AG20443 (cell line): ENCODE measurements at regions not wholly inside any gene's neighbourhood (a gene's known extent, or its start where the extent isn't known, plus 50 kb on each side); places are given as distances from the start of the nearest gene placed in this dataset.

ENCODE experiments used
- DNase-seq: peaks from one replicate; pipeline ENCODE4 v3.0.0; 2012; ENCODE audit warnings: low spot score, mixed read lengths

GRCh38 chr13:76210262-76210661 is 574.1 kb downstream of the LMO7 start:
- no peak for DNase-seq

- no peak for DNase-seq
Measured at GRCh38 chr13:76198568-76199163, 562.5 kb downstream of the LMO7 start.

GRCh38 chr13:76189882-76190519 is 553.9 kb downstream of the LMO7 start:
- DNase-seq = no peak

- DNase-seq = no peak
Measured at GRCh38 chr13:76175961-76176725, 540.0 kb downstream of the LMO7 start.

DNA sequence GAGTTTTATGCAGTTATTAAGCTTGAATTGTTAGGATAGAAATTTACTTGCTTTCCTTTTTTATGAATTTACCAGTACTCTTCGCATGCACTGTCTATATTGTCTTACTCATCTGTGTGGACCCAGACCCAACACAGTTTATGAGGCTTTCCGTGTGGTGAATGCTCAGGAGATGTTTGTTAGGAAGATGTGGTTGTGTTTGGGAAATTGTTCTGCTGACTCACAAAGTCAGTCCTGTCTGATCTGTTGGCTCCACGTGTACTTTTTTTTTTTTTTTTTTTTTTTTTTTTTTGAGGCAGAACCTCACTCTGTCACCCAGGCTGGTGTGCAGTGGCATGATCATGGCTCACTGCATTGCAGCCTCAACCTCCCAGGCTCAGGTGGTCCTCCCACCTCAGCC is 532.5 kb downstream of the LMO7 start:
- DNase-seq = no peak

GRCh38 chr13:76164290-76164689 is 528.2 kb downstream of the LMO7 start:
- DNase-seq = no peak

GRCh38 chr13:76163761-76164160 is 527.6 kb downstream of the LMO7 start:
- DNase-seq = no peak

GRCh38 chr13:76160961-76161925 is 525.1 kb downstream of the LMO7 start:
- DNase-seq = no peak

- DNase-seq = no peak
Measured at GRCh38 chr13:76160506-76160905, 524.4 kb downstream of the LMO7 start.

- no peak for DNase-seq
Measured at GRCh38 chr13:76157926-76158325, 521.8 kb downstream of the LMO7 start.

- DNase-seq = no peak
Measured at GRCh38 chr13:76153239-76153638, 517.1 kb downstream of the LMO7 start.

GRCh38 chr13:76148926-76149325 is 512.8 kb downstream of the LMO7 start:
- DNase-seq = peak; percentile 80

GRCh38 chr13:76148374-76148773 is 512.2 kb downstream of the LMO7 start:
- no peak for DNase-seq

GRCh38 chr13:76132532-76132931 is 496.4 kb downstream of the LMO7 start:
- DNase-seq = no peak

DNA sequence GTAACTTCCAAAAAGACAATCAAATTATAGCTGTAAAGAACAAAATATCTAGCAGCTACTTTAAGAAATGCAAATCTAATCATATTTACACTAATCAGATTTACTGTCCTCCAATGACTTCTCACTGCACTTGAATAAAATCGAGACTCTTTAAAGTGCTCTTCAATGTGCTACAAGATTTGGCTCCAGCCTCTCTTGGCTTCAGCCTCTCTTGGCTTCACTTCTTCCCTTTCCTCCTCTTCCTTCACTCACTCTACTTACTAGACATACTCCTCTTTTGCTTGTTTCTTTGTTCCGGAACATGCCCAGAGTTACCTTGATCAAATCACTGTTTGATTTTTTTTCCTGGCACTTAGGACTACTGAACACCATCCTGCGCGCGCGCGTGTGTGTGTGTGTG is 495.4 kb downstream of the LMO7 start:
- no peak for DNase-seq

DNA sequence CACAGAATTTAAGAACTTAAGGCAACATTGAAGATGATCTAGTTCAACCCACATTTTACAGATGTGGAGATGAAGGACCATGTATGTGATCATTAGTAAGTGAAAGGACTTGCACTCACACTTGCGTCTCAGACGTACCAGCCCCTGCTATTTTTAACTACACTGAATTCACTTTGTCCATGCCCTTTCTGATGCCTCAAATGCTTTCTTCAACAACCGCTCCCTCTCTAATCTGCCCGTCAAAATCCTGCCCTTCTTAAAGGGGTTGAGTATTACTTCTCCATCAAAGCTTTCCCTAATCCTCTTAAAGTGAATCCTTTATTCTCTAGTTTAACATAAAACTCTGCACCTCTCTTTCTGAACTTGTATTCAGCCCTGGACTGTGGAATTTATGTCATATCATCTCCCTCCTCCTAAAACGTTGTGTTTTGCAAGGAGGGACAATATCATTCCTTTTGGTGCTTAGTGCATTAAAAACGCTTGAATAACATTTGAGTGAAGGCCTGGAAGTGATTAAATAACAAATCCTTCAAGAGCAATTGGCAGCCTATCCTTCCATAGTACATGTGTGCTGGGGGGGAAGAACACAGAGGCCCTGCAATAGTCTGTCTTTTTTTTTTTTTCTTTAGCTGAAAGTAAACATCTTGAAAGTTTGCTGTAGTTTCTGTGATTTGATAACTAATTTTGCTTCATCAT is 493.3 kb downstream of the LMO7 start:
- no peak for DNase-seq

- DNase-seq = no peak
Measured at GRCh38 chr13:76127922-76128321, 491.8 kb downstream of the LMO7 start.

- no peak for DNase-seq
Measured at GRCh38 chr13:76123548-76123947, 487.4 kb downstream of the LMO7 start.

GRCh38 chr13:76116751-76117360 is 480.7 kb downstream of the LMO7 start:
- no peak for DNase-seq

DNA sequence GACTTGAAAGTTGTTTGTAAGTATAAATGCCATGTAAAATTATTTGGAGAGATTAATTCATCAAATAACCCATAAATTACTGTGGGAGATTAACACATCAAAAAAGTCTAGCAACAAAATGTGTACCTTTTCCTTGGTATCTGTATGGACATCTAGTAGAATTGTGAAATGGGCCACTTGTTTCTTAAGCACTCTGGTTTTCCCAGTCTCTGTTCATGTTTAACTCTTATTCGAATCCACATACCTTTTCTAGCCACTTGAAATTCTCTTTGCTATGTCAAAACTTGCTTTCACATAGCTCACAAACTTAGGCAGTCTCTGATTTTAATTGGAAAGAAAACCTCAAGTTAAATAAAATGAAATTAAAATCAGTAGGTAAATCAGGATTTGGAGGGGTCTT is 470.6 kb downstream of the LMO7 start:
- DNase-seq = no peak

GRCh38 chr13:76094645-76095044 is 458.5 kb downstream of the LMO7 start:
- DNase-seq = no peak
